BJ (cell line): ENCODE measurements at regions not wholly inside any gene's neighbourhood (a gene's known extent, or its start where the extent isn't known, plus 50 kb on each side); places are given as distances from the start of the nearest gene placed in this dataset.

ENCODE experiments used
- CTCF ChIA-PET: fragments of 350-600 bp; formaldehyde crosslinking; extraction: SDS; loops from one replicate; lab custom pipeline; 2021; ENCODE audit warnings: antibody characterized with exemption, inconsistent platforms; lab: Yijun Ruan, JAX
- POLR2A ChIA-PET: fragments of 300-600 bp; sonication (Branson Sonifier 250); formaldehyde crosslinking; extraction: SDS; loops from one replicate; lab custom pipeline; 2021; ENCODE audit warnings: antibody characterized with exemption; lab: Charles Lee
- DNase-seq: peaks from one replicate; pipeline ENCODE4 v3.0.0-alpha.2; 2011; ENCODE audit warnings: low read depth
- H3K27me3 ChIP-seq: 2 replicates; pipeline ENCODE4 v1.6.0; 2011; ENCODE audit warnings: low read length; ENCODE audit not compliant: control insufficient read depth, insufficient read depth
- H3K36me3 ChIP-seq: 2 replicates; pipeline ENCODE4 v1.5.1; 2011; ENCODE audit warnings: low read length; ENCODE audit not compliant: control insufficient read depth, insufficient read depth
- H3K4me3 ChIP-seq: 2 replicates; pipeline ENCODE4 v1.5.1; 2011; ENCODE audit warnings: low read depth, mild to moderate bottlenecking, control low read depth, low read length
- CTCF ChIP-seq: IDR thresholded peaks from 2 replicates; pipeline ENCODE4 v1.5.1; 2011; ENCODE audit warnings: low read depth, mild to moderate bottlenecking, control low read depth, inconsistent platforms, low read length, moderate library complexity; ENCODE audit not compliant: insufficient read depth

GRCh38 chr18:73797419-73797818 lies 350.2 kb downstream of the FBXO15 start:
- TF ChIP-seq CTCF = no peak
- H3K4me3 ChIP-seq = no peak overlapping the region
- no peak for DNase-seq
- H3K27me3 ChIP-seq = no peaks in the 10 kb centered on the region; the same call in 1 of the 2 replicates
- POLR2A ChIA-PET = no interaction called here
- no peaks in the 10 kb centered on the region for H3K36me3 ChIP-seq
- CTCF ChIA-PET = interaction anchor here (0.8 kb wide), 1 partner anchor 13 kb away, joined by 3 read pairs; no protein-coding TSS in a partner anchor

GRCh38 chr18:73793386-73793785 lies 354.2 kb downstream of the FBXO15 start:
- H3K27me3 ChIP-seq = no peaks in the 10 kb centered on the region; the same call in 1 of the 2 replicates
- H3K4me3 ChIP-seq = no peak overlapping the region
- POLR2A ChIA-PET = no interaction called here
- no peaks in the 10 kb centered on the region for H3K36me3 ChIP-seq
- no peak for DNase-seq
- no peak for TF ChIP-seq CTCF
- CTCF ChIA-PET = interaction anchor here (1.3 kb wide), 1 partner anchor 10 kb away, joined by 4 read pairs; no protein-coding TSS in a partner anchor

- POLR2A ChIA-PET = no interaction called here
Measured at GRCh38 chr18:73791081-73791480, 356.6 kb downstream of the FBXO15 start.

GRCh38 chr18:73790587-73790986 lies 357.0 kb downstream of the FBXO15 start:
- DNase-seq = no peak
- no peak for TF ChIP-seq CTCF
- no peaks in the 10 kb centered on the region for H3K27me3 ChIP-seq
- no peaks in the 10 kb centered on the region for H3K36me3 ChIP-seq
- ChIA-PET POLR2A (no interaction called here), CTCF (no interaction called here)
- H3K4me3 ChIP-seq = no peak overlapping the region

More at GRCh38 chr18:73791081-73791480, 356.6 kb downstream of the FBXO15 start:
- H3K36me3 ChIP-seq = no peaks in the 10 kb centered on the region
- no peaks in the 10 kb centered on the region for H3K27me3 ChIP-seq
- DNase-seq = peak; percentile 71
- no peak overlapping the region for H3K4me3 ChIP-seq
- TF ChIP-seq CTCF = no peak
- CTCF ChIA-PET = no interaction called here

GRCh38 chr18:73787316-73787715 lies 360.3 kb downstream of the FBXO15 start:
- POLR2A ChIA-PET = no interaction called here

More at GRCh38 chr18:73787316-73787715, 360.3 kb downstream of the FBXO15 start:
- no peak for DNase-seq
- CTCF ChIA-PET = no interaction called here
- Histone ChIP-seq H3K36me3 (no peaks in the 10 kb centered on the region), H3K27me3 (no peaks in the 10 kb centered on the region), H3K4me3 (no peak overlapping the region)
- TF ChIP-seq CTCF = no peak
